GM12892 (cell line): ENCODE measurements at regions not wholly inside any gene's neighbourhood (a gene's known extent, or its start where the extent isn't known, plus 50 kb on each side); places are given as distances from the start of the nearest gene placed in this dataset.

Experiments
- POLR2A ChIP-seq: IDR thresholded peaks from 2 replicates; pipeline ENCODE4 v1.6.1; 2011; ENCODE audit warnings: low read depth, low read length, control low read depth
- POLR2AphosphoS5 ChIP-seq: IDR thresholded peaks from 2 replicates; pipeline ENCODE4 v1.6.1; 2011; ENCODE audit warnings: low read depth, low read length, control low read depth

- TF ChIP-seq POLR2AphosphoS5 (no peak), POLR2A (no peak)
These were observed 347.6 kb downstream of the KLHL13 start for GRCh38 chrX:117768861-117769604.
